Stimulated activated memory B cell treated with anti-CD40 and anti-IgM and Interleukin-4, amounts not matched to agents 10 μg/mL and 1 μg/mL and 100 μg/mL, for 72 hours (primary cell): ENCODE measurements at regions not wholly inside any gene's neighbourhood (a gene's known extent, or its start where the extent isn't known, plus 50 kb on each side); places are given as distances from the start of the nearest gene placed in this dataset.
"Not testable (repeated sequence)": the region's sequence is repeated elsewhere in the genome, so short reads cannot be mapped to it uniquely, and the experiment has no call there.

Experiments used
- ATAC-seq: fragments of 150-1000 bp; cut with Tn5 transposase; 2 replicates; pipeline ENCODE4 v1.10.0; 2021
- H3K27ac Mint-ChIP-seq: one replicate; pipeline ENCODE4 v1.8.0; 2022; ENCODE audit warnings: mild to moderate bottlenecking, mixed read lengths
- H3K27me3 Mint-ChIP-seq: one replicate; pipeline ENCODE4 v1.8.0; 2022; ENCODE audit warnings: mixed read lengths
- H3K36me3 Mint-ChIP-seq: one replicate; pipeline ENCODE4 v1.8.0; 2022; ENCODE audit warnings: mixed read lengths
- H3K4me1 Mint-ChIP-seq: one replicate; pipeline ENCODE4 v1.8.0; 2022; ENCODE audit warnings: mixed read lengths
- H3K4me3 Mint-ChIP-seq: one replicate; pipeline ENCODE4 v1.8.0; 2022; ENCODE audit warnings: mild to moderate bottlenecking, moderate library complexity, mixed read lengths
- H3K9me3 Mint-ChIP-seq: one replicate; pipeline ENCODE4 v1.8.0; 2022; ENCODE audit warnings: mixed read lengths

- H3K4me1 Mint-ChIP-seq, H3K27ac Mint-ChIP-seq, H3K9me3 Mint-ChIP-seq, H3K27me3 Mint-ChIP-seq, H3K36me3 Mint-ChIP-seq, H3K4me3 Mint-ChIP-seq: not testable (repeated sequence)
- peak; percentile 2 for ATAC-seq
These were observed 128.1 kb downstream of the LIMS4 start for GRCh38 chr2:110344405-110345035.

GRCh38 chr2:110342077-110342476 is 129.7 kb upstream of the MTLN start:
- H3K4me3 Mint-ChIP-seq, H3K27me3 Mint-ChIP-seq, H3K4me1 Mint-ChIP-seq, H3K27ac Mint-ChIP-seq, ATAC-seq, H3K36me3 Mint-ChIP-seq, H3K9me3 Mint-ChIP-seq: not testable (repeated sequence)

GRCh38 chr2:110339126-110339525 is 126.8 kb upstream of the MTLN start:
- ATAC-seq, H3K9me3 Mint-ChIP-seq, H3K27ac Mint-ChIP-seq, H3K4me3 Mint-ChIP-seq, H3K36me3 Mint-ChIP-seq, H3K27me3 Mint-ChIP-seq, H3K4me1 Mint-ChIP-seq: not testable (repeated sequence)

GRCh38 chr2:110338277-110339003 is 126.1 kb upstream of the MTLN start:
- H3K4me3 Mint-ChIP-seq, H3K9me3 Mint-ChIP-seq, H3K27ac Mint-ChIP-seq, H3K4me1 Mint-ChIP-seq, ATAC-seq, H3K36me3 Mint-ChIP-seq, H3K27me3 Mint-ChIP-seq: not testable (repeated sequence)

DNA sequence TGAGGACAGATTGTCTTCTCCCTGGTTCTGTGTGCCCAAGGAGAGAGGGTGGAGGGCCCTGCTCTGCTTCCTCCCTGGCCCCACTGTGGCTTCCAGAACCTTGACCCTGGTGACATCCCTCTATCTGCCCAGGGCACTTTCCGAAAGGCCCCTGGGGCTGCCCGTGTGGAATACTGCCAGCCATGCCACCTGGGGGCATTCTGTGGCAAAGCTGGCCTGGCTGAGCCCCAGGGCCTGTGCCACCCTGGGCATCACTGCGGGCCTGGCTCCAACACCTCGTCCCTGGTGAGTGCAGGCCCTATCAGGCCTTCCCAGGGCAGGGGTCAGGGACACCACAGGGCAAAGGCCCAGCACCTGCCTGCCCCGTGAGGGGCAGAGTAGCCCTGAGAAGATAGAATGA is 123.7 kb upstream of the MTLN start:
- H3K27ac Mint-ChIP-seq, H3K4me3 Mint-ChIP-seq, H3K9me3 Mint-ChIP-seq, H3K27me3 Mint-ChIP-seq, H3K36me3 Mint-ChIP-seq, H3K4me1 Mint-ChIP-seq, ATAC-seq: not testable (repeated sequence)

DNA sequence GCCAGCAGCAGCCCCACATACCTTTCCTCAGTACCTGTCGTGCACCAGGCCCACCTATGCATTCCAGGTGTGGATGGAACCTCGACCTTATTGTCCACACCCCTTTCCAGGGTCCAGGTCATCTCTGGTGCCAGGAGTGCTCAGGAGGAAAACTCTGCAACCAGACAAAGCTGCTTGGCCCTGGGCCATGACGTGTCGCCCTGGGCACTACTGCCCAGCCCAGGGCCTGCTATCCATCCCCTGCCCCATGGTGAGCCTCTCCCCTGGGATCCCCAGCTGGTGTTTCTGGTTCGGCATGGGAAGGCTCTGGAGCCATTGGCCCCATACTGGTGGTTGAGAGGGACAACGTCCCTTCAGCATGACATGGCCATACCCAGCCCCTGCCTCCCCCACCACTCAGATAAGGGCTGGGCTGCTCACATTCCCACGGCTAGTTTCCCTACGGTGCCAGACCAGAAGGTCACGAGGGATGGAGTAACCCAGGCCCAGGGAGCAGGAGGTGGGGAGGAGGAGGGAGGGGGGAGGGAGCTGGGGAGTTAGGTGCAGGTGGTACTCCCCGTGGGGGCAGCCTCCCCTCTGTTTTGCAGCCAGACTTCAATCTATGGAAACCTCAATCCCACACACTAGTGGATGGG is 123.2 kb upstream of the MTLN start:
- not testable (repeated sequence) for H3K9me3 Mint-ChIP-seq, ATAC-seq, H3K4me1 Mint-ChIP-seq, H3K27ac Mint-ChIP-seq, H3K4me3 Mint-ChIP-seq, H3K36me3 Mint-ChIP-seq, H3K27me3 Mint-ChIP-seq

- not testable (repeated sequence) for ATAC-seq, H3K4me1 Mint-ChIP-seq, H3K27ac Mint-ChIP-seq, H3K36me3 Mint-ChIP-seq, H3K27me3 Mint-ChIP-seq, H3K4me3 Mint-ChIP-seq, H3K9me3 Mint-ChIP-seq
These were observed 121.1 kb upstream of the MTLN start for GRCh38 chr2:110333114-110334095.

GRCh38 chr2:110331625-110332024 is 119.3 kb upstream of the MTLN start:
- H3K27me3 Mint-ChIP-seq, H3K36me3 Mint-ChIP-seq, H3K9me3 Mint-ChIP-seq, H3K4me1 Mint-ChIP-seq, H3K27ac Mint-ChIP-seq, H3K4me3 Mint-ChIP-seq, ATAC-seq: not testable (repeated sequence)

GRCh38 chr2:110329760-110330159 is 117.4 kb upstream of the MTLN start:
- H3K4me3 Mint-ChIP-seq, H3K9me3 Mint-ChIP-seq: not testable (repeated sequence)

DNA sequence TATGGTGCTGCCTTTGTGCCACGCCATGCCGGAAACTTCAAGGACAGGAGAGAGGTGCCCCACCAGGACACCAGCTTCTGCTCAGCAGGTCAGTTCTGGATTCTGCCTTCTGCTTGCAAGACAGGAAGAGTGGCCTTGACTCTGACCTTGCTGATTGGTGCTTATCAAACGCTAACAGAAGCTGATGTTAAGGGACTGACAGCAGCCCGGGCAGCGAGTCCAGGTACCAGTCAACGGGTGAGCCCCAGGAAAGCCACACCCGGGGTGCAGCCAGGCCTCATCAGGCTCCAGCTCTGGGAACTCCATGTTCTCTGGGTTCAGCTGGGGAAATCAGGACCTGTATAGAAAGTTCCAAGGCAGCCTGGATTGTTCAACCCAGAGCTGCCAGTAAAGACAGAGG is 116.8 kb upstream of the MTLN start:
- H3K4me3 Mint-ChIP-seq, H3K27me3 Mint-ChIP-seq, H3K4me1 Mint-ChIP-seq, ATAC-seq, H3K36me3 Mint-ChIP-seq, H3K9me3 Mint-ChIP-seq, H3K27ac Mint-ChIP-seq: not testable (repeated sequence)

More at GRCh38 chr2:110329760-110330159, 117.4 kb upstream of the MTLN start:
- ATAC-seq = peak; percentile 10
- H3K4me1 Mint-ChIP-seq, H3K27me3 Mint-ChIP-seq, H3K36me3 Mint-ChIP-seq, H3K27ac Mint-ChIP-seq: not testable (repeated sequence)

GRCh38 chr2:110328677-110329076 is 116.3 kb upstream of the MTLN start:
- H3K4me1 Mint-ChIP-seq, H3K9me3 Mint-ChIP-seq, H3K4me3 Mint-ChIP-seq, H3K27ac Mint-ChIP-seq, H3K36me3 Mint-ChIP-seq, H3K27me3 Mint-ChIP-seq: not testable (repeated sequence)
- ATAC-seq = peak; percentile 3

GRCh38 chr2:110323832-110324231 is 111.5 kb upstream of the MTLN start:
- not testable (repeated sequence) for H3K4me3 Mint-ChIP-seq, H3K4me1 Mint-ChIP-seq
- peak; percentile 49 for ATAC-seq

GRCh38 chr2:110322535-110322934 is 110.2 kb upstream of the MTLN start:
- H3K36me3 Mint-ChIP-seq, H3K27ac Mint-ChIP-seq, H3K9me3 Mint-ChIP-seq, H3K4me1 Mint-ChIP-seq, H3K27me3 Mint-ChIP-seq, ATAC-seq, H3K4me3 Mint-ChIP-seq: not testable (repeated sequence)

More at GRCh38 chr2:110323832-110324231, 111.5 kb upstream of the MTLN start:
- H3K9me3 Mint-ChIP-seq, H3K36me3 Mint-ChIP-seq, H3K27ac Mint-ChIP-seq, H3K27me3 Mint-ChIP-seq: not testable (repeated sequence)

GRCh38 chr2:110320834-110321563 is 108.7 kb upstream of the MTLN start:
- H3K4me1 Mint-ChIP-seq, ATAC-seq, H3K9me3 Mint-ChIP-seq, H3K36me3 Mint-ChIP-seq, H3K27ac Mint-ChIP-seq, H3K27me3 Mint-ChIP-seq, H3K4me3 Mint-ChIP-seq: not testable (repeated sequence)

- not testable (repeated sequence) for ATAC-seq, H3K27me3 Mint-ChIP-seq, H3K36me3 Mint-ChIP-seq, H3K9me3 Mint-ChIP-seq, H3K4me1 Mint-ChIP-seq, H3K4me3 Mint-ChIP-seq, H3K27ac Mint-ChIP-seq
These were observed 106.6 kb upstream of the MTLN start for GRCh38 chr2:110318898-110319297.
